Activated CD8-positive, alpha-beta memory T cell treated with anti-CD3 and anti-CD28 coated beads for 4 hours (primary cell): ENCODE measurements at regions not wholly inside any gene's neighbourhood (a gene's known extent, or its start where the extent isn't known, plus 50 kb on each side); places are given as distances from the start of the nearest gene placed in this dataset.

Source experiments
- DNase-seq, 2 donors: peaks; one replicate each; pipeline ENCODE4 v3.0.0-alpha.2; 2020; ENCODE audit warnings: low read depth in 2 of 2

- no peak for DNase-seq
These were observed 1262.3 kb downstream of the GRIK2 start for GRCh38 chr6:102655823-102656222.

- DNase-seq: no peak
These were observed 1247.9 kb downstream of the GRIK2 start for GRCh38 chr6:102641426-102641825.

GRCh38 chr6:102631921-102632320, 1238.4 kb downstream of the GRIK2 start:
- DNase-seq: no peak

DNA sequence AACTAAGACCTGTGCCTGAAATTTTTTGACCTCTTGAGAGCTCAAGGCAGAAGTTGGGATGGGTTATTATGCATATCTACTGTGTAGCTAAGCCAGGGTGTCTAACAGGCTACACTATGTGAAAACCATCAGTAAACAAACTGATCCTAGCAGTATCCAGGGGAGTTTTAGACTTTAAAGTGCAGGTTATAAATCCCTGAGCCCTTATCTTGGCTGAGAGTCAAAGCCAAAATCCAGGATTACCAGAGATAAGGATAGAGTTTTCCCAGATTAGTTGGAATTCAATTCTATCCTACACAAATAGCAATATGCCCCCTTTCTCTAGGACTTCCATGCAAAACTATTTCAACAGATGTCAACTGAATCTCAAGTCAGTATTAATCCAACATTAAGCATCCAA, 1229.7 kb downstream of the GRIK2 start:
- DNase-seq: no peak

- no peak for DNase-seq
These were observed 1226.1 kb downstream of the GRIK2 start for GRCh38 chr6:102619585-102619984.

DNA sequence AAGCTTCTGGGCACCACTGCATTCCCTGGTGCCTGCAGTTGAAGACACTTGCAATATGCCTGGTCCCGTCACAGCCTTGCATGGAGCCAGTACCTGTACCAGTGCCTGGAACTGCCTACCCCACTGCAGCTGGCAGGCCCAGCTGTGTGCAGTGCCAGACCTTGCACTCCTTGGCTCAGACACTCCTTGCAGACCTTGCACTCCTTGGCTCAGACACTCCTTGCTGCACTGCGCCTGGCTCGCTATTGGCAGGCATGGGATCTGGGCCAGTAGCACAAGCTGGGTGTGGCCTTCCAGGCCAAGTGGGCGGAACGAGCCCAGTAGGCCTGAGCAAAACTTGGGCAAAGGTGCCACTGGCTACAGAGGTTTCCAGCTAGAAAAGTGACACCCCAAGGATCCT, 1189.1 kb downstream of the GRIK2 start:
- DNase-seq: no peak

DNA sequence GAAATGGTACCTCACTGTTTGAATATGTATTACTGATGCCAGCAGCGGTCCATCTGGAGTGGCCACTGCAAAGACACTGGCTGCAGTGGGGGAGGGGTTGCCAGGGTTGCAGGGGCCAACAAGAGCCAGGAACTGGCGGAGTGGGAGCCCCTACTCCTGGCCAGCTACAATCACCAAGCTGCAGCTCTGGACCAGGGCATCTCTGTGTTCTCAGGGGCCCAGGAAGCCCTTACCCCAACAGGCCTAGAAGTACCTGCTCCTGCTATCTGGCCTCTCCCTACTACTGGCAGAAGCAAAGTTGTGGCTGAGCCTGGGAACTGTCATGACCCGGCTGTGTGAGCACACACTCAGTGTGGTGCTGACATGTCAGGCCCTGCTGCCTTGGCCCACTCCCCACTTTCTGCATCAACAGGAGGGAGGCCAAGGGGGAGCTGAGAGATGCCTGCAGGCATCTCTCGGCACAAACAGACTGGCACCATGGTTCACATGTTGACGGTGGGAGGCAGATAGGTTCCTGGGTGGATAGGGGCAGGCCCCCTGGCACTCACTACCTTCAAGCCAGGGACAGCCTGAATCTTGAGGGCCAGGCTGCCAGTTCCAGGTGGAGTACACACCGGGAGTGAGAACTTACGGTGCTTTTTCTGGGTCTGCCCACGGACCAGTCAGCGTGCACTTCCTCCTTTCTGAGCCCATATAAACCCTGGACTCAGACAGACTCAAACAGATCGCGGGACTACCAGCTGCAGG, 1188.0 kb downstream of the GRIK2 start:
- no peak for DNase-seq

GRCh38 chr6:102571236-102571908, 1177.9 kb downstream of the GRIK2 start:
- DNase-seq: no peak

GRCh38 chr6:102562713-102563112, 1169.2 kb downstream of the GRIK2 start:
- no peak for DNase-seq

DNA sequence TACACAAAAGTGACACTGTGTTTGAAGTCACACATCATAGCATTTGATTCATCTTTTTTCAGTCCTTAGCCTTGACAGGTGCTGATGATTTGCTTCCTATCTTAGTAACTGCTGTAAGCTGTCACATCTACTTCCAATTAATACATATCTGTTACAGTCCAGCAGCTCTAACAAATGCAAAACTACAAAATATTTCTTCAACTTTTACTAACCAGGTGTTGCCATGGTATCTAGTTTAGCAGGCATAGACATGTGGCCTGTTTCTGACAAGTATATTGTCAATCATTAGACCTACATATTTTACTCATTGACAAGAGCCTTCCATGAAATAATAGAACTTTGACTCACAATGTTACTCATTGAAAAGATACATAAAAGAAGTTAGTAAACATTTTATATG, 1159.7 kb downstream of the GRIK2 start:
- DNase-seq: no peak

- DNase-seq: no peak
These were observed 1155.8 kb downstream of the GRIK2 start for GRCh38 chr6:102549221-102549874.

GRCh38 chr6:102525336-102525735, 1131.8 kb downstream of the GRIK2 start:
- no peak for DNase-seq

GRCh38 chr6:102520966-102521365, 1127.5 kb downstream of the GRIK2 start:
- DNase-seq: no peak

- no peak for DNase-seq
These were observed 1124.0 kb downstream of the GRIK2 start for GRCh38 chr6:102517506-102517905.

GRCh38 chr6:102501615-102502014, 1108.1 kb downstream of the GRIK2 start:
- no peak for DNase-seq

DNA sequence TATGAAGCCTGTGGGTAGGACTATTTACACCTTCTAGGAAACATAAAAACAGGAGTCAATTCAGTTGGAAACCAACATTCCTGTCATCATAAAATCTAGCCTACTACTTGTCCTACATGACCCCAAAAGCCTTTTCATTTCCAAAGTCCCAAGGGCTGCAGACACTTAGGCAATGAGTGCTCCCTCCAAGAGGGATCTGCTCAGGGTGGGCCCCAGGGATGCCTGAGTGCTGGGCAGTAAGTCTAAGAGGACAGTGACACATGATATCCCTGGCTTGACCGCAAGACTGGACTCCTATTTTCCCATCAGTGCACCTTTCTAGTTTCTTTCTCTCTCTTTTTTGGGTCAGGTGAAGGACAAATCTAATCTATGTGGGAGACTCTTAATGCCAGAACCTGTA, 1101.3 kb downstream of the GRIK2 start:
- no peak for DNase-seq

GRCh38 chr6:102493485-102493884, 1100.0 kb downstream of the GRIK2 start:
- no peak for DNase-seq

DNA sequence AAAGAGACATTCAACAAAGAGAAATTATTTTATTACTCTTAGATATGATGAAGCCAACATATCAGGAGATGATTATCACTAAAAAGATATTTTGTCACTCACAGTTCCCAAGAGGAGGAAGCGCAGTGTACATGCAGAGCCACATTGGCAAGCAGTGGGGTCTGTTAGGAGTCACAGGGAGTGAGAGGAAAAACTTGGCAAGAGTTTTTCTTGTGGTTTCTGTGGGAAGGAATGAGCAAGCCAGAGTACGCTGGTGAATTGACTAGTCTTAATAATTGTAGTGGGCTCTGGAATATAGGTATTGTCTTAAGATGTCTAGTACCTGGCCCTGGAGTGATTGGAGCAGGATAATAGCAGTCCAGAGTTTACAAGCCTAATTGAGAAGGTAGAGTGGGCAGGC, 1095.2 kb downstream of the GRIK2 start:
- DNase-seq: no peak

GRCh38 chr6:102485480-102485879, 1092.0 kb downstream of the GRIK2 start:
- no peak for DNase-seq

GRCh38 chr6:102474041-102474807, 1080.7 kb downstream of the GRIK2 start:
- DNase-seq: no peak

DNA sequence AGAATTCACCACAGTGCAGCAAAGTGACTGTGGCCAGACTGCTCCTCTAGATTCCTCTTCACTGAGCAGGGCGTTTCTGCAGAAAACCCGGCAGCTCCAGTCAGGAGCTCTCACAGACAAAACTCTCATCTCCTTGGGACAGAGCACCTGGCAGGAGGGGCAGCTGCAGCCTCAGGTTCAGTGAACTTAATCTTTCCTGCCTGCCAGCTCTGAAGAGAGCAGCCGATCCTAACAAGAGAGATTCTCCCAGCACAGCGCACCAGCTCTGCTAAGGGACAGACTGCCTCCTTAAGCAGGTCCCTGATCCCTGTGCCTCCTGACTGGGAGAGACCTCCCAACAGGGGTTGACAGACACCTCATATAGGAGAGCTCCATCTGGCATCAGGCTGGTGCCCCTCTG, 1065.5 kb downstream of the GRIK2 start:
- no peak for DNase-seq

- DNase-seq: no peak
These were observed 1044.7 kb downstream of the GRIK2 start for GRCh38 chr6:102438171-102438570.
